NB4 (cell line): ENCODE measurements at regions not wholly inside any gene's neighbourhood (a gene's known extent, or its start where the extent isn't known, plus 50 kb on each side); places are given as distances from the start of the nearest gene placed in this dataset.

Experiments
- CTCF ChIP-seq: IDR thresholded peaks from one replicate; pipeline ENCODE4 v1.5.1; 2012; ENCODE audit warnings: low read depth, low read length
- POLR2A ChIP-seq: IDR thresholded peaks from 2 replicates; pipeline ENCODE4 v1.6.1; 2011; ENCODE audit warnings: mild to moderate bottlenecking; ENCODE audit not compliant: insufficient read length; ENCODE audit errors: extremely low read depth

- no peak for TF ChIP-seq CTCF
- TF ChIP-seq POLR2A: no peak
Measured at GRCh38 chr10:123559823-123560092, 106.4 kb upstream of the GPR26 start.
